OCI-LY7 (cell line): ENCODE measurements at regions not wholly inside any gene's neighbourhood (a gene's known extent, or its start where the extent isn't known, plus 50 kb on each side); places are given as distances from the start of the nearest gene placed in this dataset.

Experiments
- BruUV-seq: library from RNA; stranded (reverse); fragments of 400-500 nt; replicated peaks from 2 replicates; lab custom pipeline; 2021; lab: Mats Ljungman, UMichigan
- CTCF ChIA-PET: fragments of 300-600 bp; sonication (Branson Sonifier 250); formaldehyde crosslinking; loops from one replicate; lab custom pipeline; 2022; ENCODE audit warnings: antibody characterized with exemption; ENCODE audit not compliant: unreplicated experiment; lab: Charles Lee
- POLR2A ChIA-PET: fragments of 300-600 bp; sonication (Branson Sonifier 250); formaldehyde crosslinking; loops from one replicate; lab custom pipeline; 2022; ENCODE audit warnings: antibody characterized with exemption; lab: Charles Lee
- DNase-seq: peaks from one replicate; pipeline ENCODE4 v3.0.0-alpha.2; 2015; ENCODE audit warnings: low spot score
- H2AFZ ChIP-seq: fragments of 200-600 bp; sonication (generic), shearing (Covaris generic); 2 replicates; pipeline ENCODE4 v1.6.1; 2014; ENCODE audit warnings: mild to moderate bottlenecking, antibody characterized with exemption, low read length, moderate library complexity
- H3K27ac ChIP-seq: fragments of 200-600 bp; sonication (generic); 2 replicates; pipeline ENCODE4 v1.5.1; 2014; ENCODE audit warnings: mixed run types, low read depth, mild to moderate bottlenecking, moderate library complexity, low read length, inconsistent platforms; ENCODE audit not compliant: poor library complexity, severe bottlenecking
- H3K36me3 ChIP-seq: fragments of 200-600 bp; sonication (generic); 2 replicates; pipeline ENCODE4 v1.6.1; 2014; ENCODE audit warnings: mild to moderate bottlenecking, antibody characterized with exemption, low read length, moderate library complexity, mixed read lengths; ENCODE audit not compliant: insufficient read depth
- H3K4me1 ChIP-seq: fragments of 200-600 bp; sonication (generic); 2 replicates; pipeline ENCODE4 v1.5.1; 2014; ENCODE audit warnings: mild to moderate bottlenecking, low read length; ENCODE audit not compliant: insufficient read depth, poor library complexity, severe bottlenecking
- H3K4me2 ChIP-seq: fragments of 200-600 bp; sonication (generic); 2 replicates; pipeline ENCODE4 v1.6.1; 2014; ENCODE audit warnings: mild to moderate bottlenecking, low read length
- H3K4me3 ChIP-seq: fragments of 200-600 bp; sonication (generic); 2 replicates; pipeline ENCODE4 v1.5.1; 2014; ENCODE audit warnings: mild to moderate bottlenecking, low read depth, low read length; ENCODE audit not compliant: poor library complexity, severe bottlenecking
- H3K79me2 ChIP-seq: fragments of 200-600 bp; sonication (generic); 2 replicates; pipeline ENCODE4 v1.6.1; 2016; ENCODE audit warnings: low read depth, mild to moderate bottlenecking, low read length, moderate library complexity, mixed read lengths; ENCODE audit not compliant: insufficient read depth
- H3K9me2 ChIP-seq: fragments of 200-600 bp; sonication (generic); 2 replicates; pipeline ENCODE4 v1.6.1; 2016; ENCODE audit warnings: mild to moderate bottlenecking, low read length, mixed read lengths; ENCODE audit not compliant: insufficient read depth
- H3K9me3 ChIP-seq: fragments of 200-600 bp; sonication (generic); 2 replicates; pipeline ENCODE4 v1.6.1; 2014; ENCODE audit warnings: mild to moderate bottlenecking, mixed run types, low read length, mixed read lengths
- H4K20me1 ChIP-seq: fragments of 200-600 bp; sonication (generic); 2 replicates; pipeline ENCODE4 v1.6.1; 2014; ENCODE audit warnings: mild to moderate bottlenecking, antibody characterized with exemption, low read length, moderate library complexity, mixed read lengths; ENCODE audit not compliant: insufficient read depth
- CTCF ChIP-seq: fragments of 200-600 bp; sonication (generic); conservative IDR thresholded peaks from 2 replicates; pipeline ENCODE4 v1.5.1; 2014; ENCODE audit warnings: mild to moderate bottlenecking, antibody characterized with exemption, low read length, moderate library complexity, mixed read lengths
- EZH2phosphoT487 ChIP-seq: fragments of 200-600 bp; sonication (generic); IDR thresholded peaks from 2 replicates; pipeline ENCODE4 v1.6.1; 2018; ENCODE audit warnings: low read depth, borderline replicate concordance, mild to moderate bottlenecking, mixed run types, antibody characterized with exemption, low read length, moderate library complexity, mixed read lengths
- intact Hi-C: fragments of 100-400 bp; cut with micrococcal nuclease; formaldehyde crosslinking; loops from one replicate; pipeline ENCODE4 v1.10.0; 2022; ENCODE audit not compliant: unreplicated experiment

DNA sequence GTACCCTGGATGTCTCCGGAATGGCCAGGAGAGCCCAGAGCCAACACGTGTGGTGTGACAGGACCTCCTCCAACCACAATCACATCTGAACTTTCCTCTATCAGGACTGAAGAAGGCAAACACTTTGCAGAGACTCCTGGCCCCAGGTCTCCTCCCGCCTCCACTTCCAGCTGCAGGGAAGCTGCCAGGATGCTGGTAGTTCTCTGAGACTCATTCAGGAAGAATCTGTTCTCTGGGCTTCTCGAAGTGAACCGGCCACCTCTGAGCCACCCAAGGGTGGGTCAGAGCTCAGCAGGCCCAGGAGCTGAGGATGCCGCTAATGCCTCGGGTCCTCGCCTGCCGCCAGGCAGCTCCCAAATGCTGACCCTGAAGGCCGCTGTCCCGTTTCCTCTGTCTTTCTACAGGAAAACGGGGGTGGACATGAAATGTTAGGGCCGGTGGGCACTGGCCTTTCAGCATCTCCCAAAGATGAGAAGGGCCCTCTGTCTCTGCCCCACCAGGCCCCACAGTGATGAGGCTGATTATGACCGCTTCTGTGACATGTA is 789.9 kb downstream of the BRD1 start:
- no TSS peak for BruUV-seq
- no peak overlapping the region for H3K27ac ChIP-seq
- DNase-seq = no peak
- H3K9me3 ChIP-seq = 0 out of 2 replicates have a peak, but pooled peaks cover 5% of the 10 kb centered on the region
- H2AFZ ChIP-seq = no peak overlapping the region
- no peaks in the 10 kb centered on the region for H3K36me3 ChIP-seq
- ChIA-PET CTCF (no interaction called here), POLR2A (no interaction called here)
- intact Hi-C loops = no loop called here
- H4K20me1 ChIP-seq = no peaks in the 10 kb centered on the region
- no peaks in the 10 kb centered on the region for H3K9me2 ChIP-seq
- no peaks in the 10 kb centered on the region for H3K79me2 ChIP-seq
- H3K4me2 ChIP-seq = no peak overlapping the region
- TF ChIP-seq EZH2phosphoT487 (no peak), CTCF (no peak)
- no peak overlapping the region for H3K4me3 ChIP-seq
- H3K4me1 ChIP-seq = no peaks in the 10 kb centered on the region

DNA sequence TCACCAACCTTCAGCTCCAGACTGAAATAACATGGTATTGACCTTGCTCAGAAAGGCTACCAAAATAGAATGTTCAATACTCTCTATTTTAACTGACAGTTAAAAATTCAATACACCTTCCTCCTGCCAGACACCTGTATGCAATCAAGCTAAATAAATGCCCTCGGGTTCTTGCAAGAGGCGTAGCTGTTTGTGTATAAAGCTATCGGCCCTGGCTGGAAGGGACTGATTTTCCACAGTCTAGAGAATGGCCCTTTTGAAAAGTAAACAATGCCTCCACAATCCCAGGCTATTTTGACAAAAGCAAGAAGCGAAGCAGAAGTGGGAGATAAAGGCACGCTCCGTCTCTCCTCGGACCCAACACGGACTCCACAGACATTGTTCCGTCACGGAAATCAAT is 791.2 kb downstream of the BRD1 start:
- Histone ChIP-seq H3K4me3 (no peak overlapping the region), H2AFZ (no peak overlapping the region), H3K4me2 (no peak overlapping the region), H4K20me1 (no peaks in the 10 kb centered on the region), H3K27ac (no peak overlapping the region), H3K9me2 (no peaks in the 10 kb centered on the region), H3K79me2 (no peaks in the 10 kb centered on the region), H3K36me3 (no peaks in the 10 kb centered on the region), H3K4me1 (no peaks in the 10 kb centered on the region), H3K9me3 (0 out of 2 replicates have a peak, but pooled peaks cover 5% of the 10 kb centered on the region)
- ChIA-PET CTCF (no interaction called here), POLR2A (interaction anchor here (0.6 kb wide), 1 partner anchor 89 kb away, joined by 4 read pairs; no protein-coding TSS in a partner anchor)
- intact Hi-C loops = no loop called here
- TF ChIP-seq EZH2phosphoT487 (no peak), CTCF (no peak)
- BruUV-seq = no TSS peak
- no peak for DNase-seq

GRCh38 chr22:49035818-49036457 is 791.7 kb downstream of the BRD1 start:
- BruUV-seq = no TSS peak

More at GRCh38 chr22:49035818-49036457, 791.7 kb downstream of the BRD1 start:
- Histone ChIP-seq H3K27ac (no peak overlapping the region), H3K9me2 (no peaks in the 10 kb centered on the region), H2AFZ (no peak overlapping the region), H3K36me3 (no peaks in the 10 kb centered on the region), H3K9me3 (0 out of 2 replicates have a peak, but pooled peaks cover 5% of the 10 kb centered on the region), H4K20me1 (no peaks in the 10 kb centered on the region), H3K4me1 (no peaks in the 10 kb centered on the region), H3K4me3 (no peak overlapping the region), H3K4me2 (no peak overlapping the region), H3K79me2 (no peaks in the 10 kb centered on the region)
- no peak for DNase-seq
- TF ChIP-seq EZH2phosphoT487 (no peak), CTCF (no peak)
- ChIA-PET POLR2A (no interaction called here), CTCF (no interaction called here)
- intact Hi-C loops = no loop called here
